HL-60 (cell line): ENCODE measurements at regions not wholly inside any gene's neighbourhood (a gene's known extent, or its start where the extent isn't known, plus 50 kb on each side); places are given as distances from the start of the nearest gene placed in this dataset.

Experiments used
- DNase-seq, 2 experiments: peaks; one replicate each; pipeline ENCODE4 v3.0.0-alpha.2; 2010 to 2020; ENCODE audit warnings: low read depth in 1 of 2, low spot score in 1 of 2
- H3K27ac ChIP-seq: fragments of 250-450 bp; sonication (Bioruptor Pico); replicated peaks from 2 replicates; pipeline ENCODE4 v1.5.1; 2020; ENCODE audit warnings: mild to moderate bottlenecking, moderate library complexity
- H3K27me3 ChIP-seq: fragments of 250-450 bp; sonication (Bioruptor Pico); 2 replicates; pipeline ENCODE4 v1.5.1; 2021; ENCODE audit warnings: mild to moderate bottlenecking, moderate library complexity; ENCODE audit not compliant: insufficient read depth, poor library complexity, severe bottlenecking
- H3K4me3 ChIP-seq: replicated peaks from 2 replicates; pipeline ENCODE4 v1.5.1; 2011; ENCODE audit warnings: mild to moderate bottlenecking, control low read depth, low read length; ENCODE audit not compliant: insufficient read depth
- CTCF ChIP-seq: IDR thresholded peaks from one replicate; pipeline ENCODE4 v1.5.1; 2011; ENCODE audit warnings: low read length, control low read depth, inconsistent platforms; ENCODE audit not compliant: insufficient read depth
- GABPA ChIP-seq: IDR thresholded peaks from 2 replicates; pipeline ENCODE4 v1.6.1; 2012; ENCODE audit warnings: low read depth
- POLR2AphosphoS5 ChIP-seq: IDR thresholded peaks from 2 replicates; pipeline ENCODE4 v1.6.1; 2012; ENCODE audit warnings: low read depth
- REST ChIP-seq: IDR thresholded peaks from 2 replicates; pipeline ENCODE4 v1.6.1; 2012; ENCODE audit warnings: low read depth; ENCODE audit not compliant: insufficient replicate concordance
- SPI1 ChIP-seq: IDR thresholded peaks from 2 replicates; pipeline ENCODE4 v1.6.1; 2012; ENCODE audit warnings: low read depth, mild to moderate bottlenecking, borderline replicate concordance

- TF ChIP-seq POLR2AphosphoS5 (no peak), REST (no peak), CTCF (no peak), SPI1 (no peak), GABPA (no peak)
- Histone ChIP-seq H3K4me3 (no peak overlapping the region), H3K27ac (no peak overlapping the region), H3K27me3 (no peaks in the 10 kb centered on the region)
- no peak for DNase-seq
Measured at GRCh38 chr6:20263059-20263458, 50.8 kb upstream of the MBOAT1 start.

GRCh38 chr6:20265842-20266241 lies 53.6 kb upstream of the MBOAT1 start:
- TF ChIP-seq GABPA (no peak), REST (no peak), POLR2AphosphoS5 (no peak), CTCF (no peak), SPI1 (no peak)
- no peak for DNase-seq
- no peaks in the 10 kb centered on the region for H3K27me3 ChIP-seq
- no peak overlapping the region for H3K27ac ChIP-seq
- H3K4me3 ChIP-seq = no peak overlapping the region

GRCh38 chr6:20266851-20267608 lies 54.8 kb upstream of the MBOAT1 start:
- TF ChIP-seq REST (no peak), SPI1 (peak; percentile 86)
- DNase-seq = no peak
- H3K27me3 ChIP-seq = no peaks in the 10 kb centered on the region
- no peak overlapping the region for H3K27ac ChIP-seq
- no peak overlapping the region for H3K4me3 ChIP-seq
